PC-3 (cell line): ENCODE measurements at regions not wholly inside any gene's neighbourhood (a gene's known extent, or its start where the extent isn't known, plus 50 kb on each side); places are given as distances from the start of the nearest gene placed in this dataset.

Source experiments
- ATAC-seq: fragments of 200-7000 bp; cut with Tn5 transposase; 2 replicates; pipeline ENCODE4 v1.9.1; 2020; ENCODE audit warnings: mild to moderate bottlenecking, moderate library complexity
- BruUV-seq: library from RNA; stranded (reverse); fragments of 400-500 nt; replicated peaks from 2 replicates; lab custom pipeline; 2021; lab: Mats Ljungman, UMichigan
- CTCF ChIA-PET: fragments of 300-600 bp; sonication (Branson Sonifier 250); formaldehyde crosslinking; loops from one replicate; lab custom pipeline; 2022; ENCODE audit warnings: antibody characterized with exemption; lab: Charles Lee
- POLR2A ChIA-PET: fragments of 300-600 bp; sonication (Branson Sonifier 250); formaldehyde crosslinking; loops from one replicate; lab custom pipeline; 2022; ENCODE audit warnings: antibody characterized with exemption; ENCODE audit not compliant: unreplicated experiment; lab: Charles Lee
- DNase-seq: peaks from one replicate; pipeline ENCODE4 v3.0.0-alpha.2; 2015
- H2AFZ ChIP-seq: fragments of 300-600 bp; sonication (generic); 2 replicates; pipeline ENCODE4 v1.6.0; 2016; ENCODE audit warnings: antibody characterized with exemption, low read length
- H3F3A ChIP-seq: fragments of 300-600 bp; sonication (generic); one replicate; pipeline ENCODE4 v1.6.0; 2017; ENCODE audit warnings: antibody characterized with exemption, low read length, control low read depth, mild to moderate bottlenecking; ENCODE audit not compliant: unreplicated experiment
- H3K27ac ChIP-seq: fragments of 300-600 bp; sonication (generic); 2 replicates; pipeline ENCODE4 v1.5.1; 2016; ENCODE audit warnings: mild to moderate bottlenecking, low read length
- H3K27me3 ChIP-seq: fragments of 300-600 bp; sonication (generic); 2 replicates; pipeline ENCODE4 v1.6.1; 2016; ENCODE audit warnings: low read length, mixed read lengths
- H3K36me3 ChIP-seq: fragments of 300-600 bp; sonication (generic); 2 replicates; pipeline ENCODE4 v1.6.1; 2016; ENCODE audit warnings: low read depth, mixed run types, low read length, mixed read lengths
- H3K4me1 ChIP-seq: fragments of 300-600 bp; sonication (generic); 2 replicates; pipeline ENCODE4 v1.5.1; 2016; ENCODE audit warnings: low read length; ENCODE audit not compliant: insufficient read depth
- H3K4me2 ChIP-seq: fragments of 300-600 bp; sonication (generic); 2 replicates; pipeline ENCODE4 v1.6.0; 2016; ENCODE audit warnings: low read length
- H3K4me3 ChIP-seq: fragments of 300-600 bp; sonication (generic); 2 replicates; pipeline ENCODE4 v1.5.1; 2016; ENCODE audit warnings: mild to moderate bottlenecking, low read length, mixed read lengths
- H3K79me2 ChIP-seq: fragments of 300-600 bp; sonication (generic); 2 replicates; pipeline ENCODE4 v1.6.1; 2017; ENCODE audit warnings: low read length, mixed read lengths
- H3K9ac ChIP-seq: fragments of 300-600 bp; sonication (generic); 2 replicates; pipeline ENCODE4 v1.6.0; 2016; ENCODE audit warnings: mild to moderate bottlenecking, low read length
- H3K9me2 ChIP-seq: fragments of 300-600 bp; sonication (generic); replicated peaks from 2 replicates; pipeline ENCODE4 v1.6.1; 2016; ENCODE audit warnings: mixed run types, low read length, mixed read lengths
- H3K9me3 ChIP-seq: fragments of 300-600 bp; sonication (generic); 2 replicates; pipeline ENCODE4 v1.6.1; 2016; ENCODE audit warnings: low read length, mixed read lengths
- H4K20me1 ChIP-seq: fragments of 300-600 bp; sonication (generic); 2 replicates; pipeline ENCODE4 v1.6.1; 2016; ENCODE audit warnings: low read length, mixed read lengths
- CTCF ChIP-seq: fragments of 300-600 bp; sonication (generic); conservative IDR thresholded peaks from 2 replicates; pipeline ENCODE4 v1.5.1; 2017; ENCODE audit warnings: antibody characterized with exemption, low read depth, mild to moderate bottlenecking, low read length
- EZH2 ChIP-seq: fragments of 300-600 bp; sonication (generic); IDR thresholded peaks from one replicate; pipeline ENCODE4 v1.6.1; 2017; ENCODE audit warnings: antibody characterized with exemption, mild to moderate bottlenecking, low read length; ENCODE audit not compliant: unreplicated experiment
- EZH2phosphoT487 ChIP-seq: fragments of 300-600 bp; sonication (generic); IDR thresholded peaks from 2 replicates; pipeline ENCODE4 v1.6.1; 2018; ENCODE audit warnings: mild to moderate bottlenecking, antibody characterized with exemption, low read length, borderline replicate concordance
- intact Hi-C: fragments of 100-400 bp; cut with micrococcal nuclease; formaldehyde crosslinking; loops from 2 replicates; pipeline ENCODE4 v1.9.0; 2023

- intact Hi-C loops: no loop called here
- Histone ChIP-seq H3K9me2 (no peaks in the 10 kb centered on the region), H3K4me1 (no peaks in the 10 kb centered on the region), H3K36me3 (no peaks in the 10 kb centered on the region), H3F3A (no peaks in the 10 kb centered on the region), H3K27ac (no peak overlapping the region), H3K9me3 (no peaks in the 10 kb centered on the region), H2AFZ (no peak overlapping the region), H4K20me1 (no peaks in the 10 kb centered on the region), H3K4me3 (no peak overlapping the region), H3K79me2 (no peaks in the 10 kb centered on the region), H3K4me2 (no peak overlapping the region), H3K9ac (no peak overlapping the region), H3K27me3 (no peaks in the 10 kb centered on the region)
- TF ChIP-seq EZH2 (no peak), CTCF (no peak), EZH2phosphoT487 (no peak)
- CTCF ChIA-PET: no interaction called here
- no peak for ATAC-seq
- POLR2A ChIA-PET: no interaction called here
- BruUV-seq: no TSS peak
- DNase-seq: no peak
Measured at GRCh38 chr3:176347424-176348146, 849.7 kb downstream of the TBL1XR1 start.

GRCh38 chr3:176341963-176342362 is 855.3 kb downstream of the TBL1XR1 start:
- Histone ChIP-seq H3K4me1 (no peaks in the 10 kb centered on the region), H2AFZ (no peak overlapping the region), H3K9me2 (no peaks in the 10 kb centered on the region), H4K20me1 (no peaks in the 10 kb centered on the region), H3F3A (no peaks in the 10 kb centered on the region), H3K9me3 (no peaks in the 10 kb centered on the region), H3K36me3 (no peaks in the 10 kb centered on the region), H3K27me3 (no peaks in the 10 kb centered on the region), H3K27ac (no peak overlapping the region), H3K4me3 (no peak overlapping the region), H3K9ac (no peak overlapping the region), H3K79me2 (no peaks in the 10 kb centered on the region), H3K4me2 (no peak overlapping the region)
- no TSS peak for BruUV-seq
- ChIA-PET POLR2A (no interaction called here), CTCF (no interaction called here)
- no peak for TF ChIP-seq CTCF
- no peak for TF ChIP-seq EZH2phosphoT487
- TF ChIP-seq EZH2: no peak
- no peak for DNase-seq
- no peak for ATAC-seq
- intact Hi-C loops: no loop called here

- Histone ChIP-seq H3K4me3 (no peak overlapping the region), H3F3A (no peaks in the 10 kb centered on the region), H3K9me2 (no peaks in the 10 kb centered on the region), H3K4me1 (no peaks in the 10 kb centered on the region), H2AFZ (no peak overlapping the region), H3K4me2 (no peak overlapping the region), H3K79me2 (no peaks in the 10 kb centered on the region), H3K27ac (no peak overlapping the region), H4K20me1 (no peaks in the 10 kb centered on the region), H3K27me3 (no peaks in the 10 kb centered on the region), H3K9ac (no peak overlapping the region), H3K36me3 (no peaks in the 10 kb centered on the region), H3K9me3 (no peaks in the 10 kb centered on the region)
- TF ChIP-seq EZH2phosphoT487 (no peak), CTCF (no peak), EZH2 (no peak)
- intact Hi-C loops: no loop called here
- ChIA-PET POLR2A (no interaction called here), CTCF (no interaction called here)
- no peak for ATAC-seq
- no peak for DNase-seq
- no TSS peak for BruUV-seq
Measured at GRCh38 chr3:176328666-176329065, 868.6 kb downstream of the TBL1XR1 start.
